ENCODE measurements at regions not wholly inside any gene's neighbourhood (a gene's known extent, or its start where the extent isn't known, plus 50 kb on each side); places are given as distances from the start of the nearest gene placed in this dataset.

- Histone ChIP-seq H3K4me3 (no peak overlapping the region), H3K9me3 (no peaks in the 10 kb centered on the region), H3K4me1 (peaks cover 0 to 16% (median 0%) of the 10 kb centered on the region in 12 donors), H3K36me3 (no peaks in the 10 kb centered on the region), H3K27me3 (no peaks in the 10 kb centered on the region), H3K27ac (no peak overlapping the region)
- WGBS, 4 donors = 96 to 97% (median 96%) methylated on average over 5 of the region's 5 CpGs
- no peak for DNase-seq
- no peak for ATAC-seq
- TF ChIP-seq POLR2A (IDR thresholded peaks at IDR 0.05) = no peak
- TF ChIP-seq, protein P1, sequence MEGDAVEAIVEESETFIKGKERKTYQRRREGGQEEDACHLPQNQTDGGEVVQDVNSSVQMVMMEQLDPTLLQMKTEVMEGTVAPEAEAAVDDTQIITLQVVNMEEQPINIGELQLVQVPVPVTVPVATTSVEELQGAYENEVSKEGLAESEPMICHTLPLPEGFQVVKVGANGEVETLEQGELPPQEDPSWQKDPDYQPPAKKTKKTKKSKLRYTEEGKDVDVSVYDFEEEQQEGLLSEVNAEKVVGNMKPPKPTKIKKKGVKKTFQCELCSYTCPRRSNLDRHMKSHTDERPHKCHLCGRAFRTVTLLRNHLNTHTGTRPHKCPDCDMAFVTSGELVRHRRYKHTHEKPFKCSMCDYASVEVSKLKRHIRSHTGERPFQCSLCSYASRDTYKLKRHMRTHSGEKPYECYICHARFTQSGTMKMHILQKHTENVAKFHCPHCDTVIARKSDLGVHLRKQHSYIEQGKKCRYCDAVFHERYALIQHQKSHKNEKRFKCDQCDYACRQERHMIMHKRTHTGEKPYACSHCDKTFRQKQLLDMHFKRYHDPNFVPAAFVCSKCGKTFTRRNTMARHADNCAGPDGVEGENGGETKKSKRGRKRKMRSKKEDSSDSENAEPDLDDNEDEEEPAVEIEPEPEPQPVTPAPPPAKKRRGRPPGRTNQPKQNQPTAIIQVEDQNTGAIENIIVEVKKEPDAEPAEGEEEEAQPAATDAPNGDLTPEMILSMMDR (IDR thresholded peaks at IDR 0.05) = no peak
- intact Hi-C loops (cut with DNase I) = no loop called here
Measured at GRCh38 chr2:12841021-12841420, 124.3 kb downstream of the TRIB2 start.

DNA sequence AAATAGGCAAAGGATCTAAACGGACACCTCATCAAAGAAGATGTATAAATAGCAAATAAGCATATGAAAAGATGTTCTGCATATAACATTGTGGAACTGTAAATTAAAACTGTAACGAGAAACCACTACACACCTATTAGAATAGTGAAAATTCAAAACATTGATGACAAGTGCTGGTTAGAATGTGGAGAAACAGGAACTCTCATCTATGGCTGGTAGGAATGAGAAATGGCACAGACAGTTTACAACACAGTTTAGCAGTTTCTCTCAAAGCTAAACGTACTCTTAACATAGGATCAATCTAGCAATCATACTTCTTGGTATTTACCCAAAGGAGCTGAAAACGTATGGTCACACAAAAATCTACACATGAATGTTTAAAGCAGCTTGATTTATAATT is 126.2 kb downstream of the TRIB2 start:
- TF ChIP-seq, protein P1 (IDR thresholded peaks at IDR 0.05) = no peak
- no peak for TF ChIP-seq POLR2A (IDR thresholded peaks at IDR 0.05)
- no peak for DNase-seq
- H3K4me1 ChIP-seq = peaks cover 0 to 17% (median 0%) of the 10 kb centered on the region in 12 donors
- H3K9me3 ChIP-seq = no peaks in the 10 kb centered on the region
- no peak overlapping the region for H3K27ac ChIP-seq
- intact Hi-C loops (cut with DNase I) = no loop called here
- H3K36me3 ChIP-seq = no peaks in the 10 kb centered on the region
- ATAC-seq = no peak
- no peaks in the 10 kb centered on the region for H3K27me3 ChIP-seq
- no peak overlapping the region for H3K4me3 ChIP-seq
- 88 to 94% (median 90%) methylated on average over 4 of the region's 4 CpGs for WGBS, 4 donors

GRCh38 chr2:12844511-12844910 is 127.8 kb downstream of the TRIB2 start:
- H3K27me3 ChIP-seq = no peaks in the 10 kb centered on the region
- H3K9me3 ChIP-seq = no peaks in the 10 kb centered on the region
- intact Hi-C loops (cut with DNase I) = no loop called here
- ATAC-seq (peak; percentile 78 to 92 (median 88)), DNase-seq (peak; percentile 60 to 83 (median 66))
- no peaks in the 10 kb centered on the region for H3K36me3 ChIP-seq
- WGBS, 4 donors = 46 to 63% (median 55%) methylated on average over 9 of the region's 9 CpGs
- H3K4me1 ChIP-seq = peaks cover 0 to 17% (median 0%) of the 10 kb centered on the region in 12 donors
- peak overlapping the region in 11 of 12 donors; percentile 7 to 74 (median 48) for H3K27ac ChIP-seq
- TF ChIP-seq POLR2A (IDR thresholded peaks at IDR 0.05) = no peak
- TF ChIP-seq, protein P1 (IDR thresholded peaks at IDR 0.05) = no peak
- no peak overlapping the region for H3K4me3 ChIP-seq

GRCh38 chr2:12847694-12848575 is 131.2 kb downstream of the TRIB2 start:
- ATAC-seq = peak; percentile 64 to 79 (median 70)
- Histone ChIP-seq H3K4me1 (peaks cover 0 to 17% (median 0%) of the 10 kb centered on the region in 12 donors), H3K27me3 (no peaks in the 10 kb centered on the region), H3K36me3 (no peaks in the 10 kb centered on the region), H3K27ac (peak overlapping the region in 6 of 12 donors; percentile 5 to 54 (median 28)), H3K4me3 (no peak overlapping the region), H3K9me3 (no peaks in the 10 kb centered on the region)
- intact Hi-C loops (cut with DNase I) = loop anchor here in 2 of 10 donors (5.0 kb wide), 1 partner anchor 69 kb away; no protein-coding TSS in a partner anchor
- WGBS, 4 donors = 69 to 82% (median 76%) methylated on average over 7 of the region's 7 CpGs
- DNase-seq = peak in 1 of 5 donors; percentile 40
- TF ChIP-seq, protein P1 (IDR thresholded peaks at IDR 0.05) = no peak
- no peak for TF ChIP-seq POLR2A (IDR thresholded peaks at IDR 0.05)

All from heart left ventricle (tissue), 16 donors.